RWPE1 (cell line): ENCODE measurements at regions not wholly inside any gene's neighbourhood (a gene's known extent, or its start where the extent isn't known, plus 50 kb on each side); places are given as distances from the start of the nearest gene placed in this dataset.
A peak's percentile ranks its signal among the peaks of the same experiment; 100 is the strongest.

Source experiments
- CTCF ChIA-PET: fragments of 350-600 bp; sonication (Branson Sonifier 250); formaldehyde crosslinking; extraction: SDS; loops from one replicate; lab custom pipeline; 2021; lab: Yijun Ruan, JAX
- POLR2A ChIA-PET: fragments of 400-600 bp; formaldehyde crosslinking; extraction: SDS; loops from one replicate; lab custom pipeline; 2020; ENCODE audit warnings: antibody characterized with exemption; ENCODE audit not compliant: low non-redundant PET; lab: Yijun Ruan, JAX
- DNase-seq: peaks from one replicate; pipeline ENCODE4 v3.0.0; 2012; ENCODE audit warnings: low spot score
- H3K27ac ChIP-seq: fragments of 450-650 bp; 2 replicates; pipeline ENCODE4 v1.5.1; 2017
- CTCF ChIP-seq: fragments of 450-650 bp; conservative IDR thresholded peaks from 2 replicates; pipeline ENCODE4 v1.5.1; 2017; ENCODE audit warnings: low read depth, mild to moderate bottlenecking

- POLR2A ChIA-PET: no interaction called here
- CTCF ChIA-PET: no interaction called here
- no peak overlapping the region for H3K27ac ChIP-seq
Observed at GRCh38 chr6:90413396-90413795, 116.8 kb upstream of the BACH2 start.

GRCh38 chr6:90412538-90413369, 116.1 kb upstream of the BACH2 start:
- POLR2A ChIA-PET: no interaction called here

More at GRCh38 chr6:90413396-90413795, 116.8 kb upstream of the BACH2 start:
- no peak for DNase-seq
- TF ChIP-seq CTCF: no peak

GRCh38 chr6:90411292-90411781, 114.7 kb upstream of the BACH2 start:
- no peak for TF ChIP-seq CTCF
- ChIA-PET POLR2A (interaction anchor here (0.6 kb wide), 1 partner anchor 287 kb away, joined by 3 read pairs; no protein-coding TSS in a partner anchor), CTCF (interaction anchor here (0.5 to 1.6 kb wide), 5 partner anchors 10 to 116 kb away, joined by 3 to 6 read pairs (median 4); no protein-coding TSS in a partner anchor)

More at GRCh38 chr6:90412538-90413369, 116.1 kb upstream of the BACH2 start:
- no peak for TF ChIP-seq CTCF
- no peak overlapping the region for H3K27ac ChIP-seq
- CTCF ChIA-PET: interaction anchor here (0.6 kb wide), 1 partner anchor 855 kb away, joined by 6 read pairs; no protein-coding TSS in a partner anchor
- no peak for DNase-seq

GRCh38 chr6:90409700-90410099, 113.1 kb upstream of the BACH2 start:
- no peak overlapping the region for H3K27ac ChIP-seq
- ChIA-PET CTCF (no interaction called here), POLR2A (interaction anchor here (0.6 kb wide), 1 partner anchor 59 kb away, joined by 3 read pairs; no protein-coding TSS in a partner anchor)
- no peak for DNase-seq
- TF ChIP-seq CTCF: no peak

More at GRCh38 chr6:90411292-90411781, 114.7 kb upstream of the BACH2 start:
- peak overlapping the region; percentile 66 for H3K27ac ChIP-seq
- DNase-seq: peak; percentile 93

GRCh38 chr6:90406957-90407356, 110.3 kb upstream of the BACH2 start:
- ChIA-PET POLR2A (no interaction called here), CTCF (no interaction called here)
- TF ChIP-seq CTCF: no peak
- no peak overlapping the region for H3K27ac ChIP-seq
- peak; percentile 5 for DNase-seq

- TF ChIP-seq CTCF: no peak
- DNase-seq: peak; percentile 84
- H3K27ac ChIP-seq: no peak overlapping the region
- ChIA-PET POLR2A (no interaction called here), CTCF (interaction anchor here (0.6 to 0.7 kb wide), 2 partner anchors 62 to 77 kb away, joined by 3 to 4 read pairs; no protein-coding TSS in a partner anchor)
Observed at GRCh38 chr6:90406142-90406794, 109.6 kb upstream of the BACH2 start.
